HG02759 (cell line): ENCODE measurements at regions not wholly inside any gene's neighbourhood (a gene's known extent, or its start where the extent isn't known, plus 50 kb on each side); places are given as distances from the start of the nearest gene placed in this dataset.
A peak's percentile ranks its signal among the peaks of the same experiment; 100 is the strongest.

Experiments used
- ATAC-seq: cut with Tn5 transposase; IDR thresholded peaks from one replicate; pipeline ENCODE4 v1.9.1; 2021; ENCODE audit warnings: mild to moderate bottlenecking, moderate library complexity; ENCODE audit not compliant: unreplicated experiment

- ATAC-seq = no peak
These were observed 449.3 kb downstream of the ADAMTS20 start for GRCh38 chr12:43102546-43103264.

- ATAC-seq = no peak
These were observed 451.8 kb downstream of the ADAMTS20 start for GRCh38 chr12:43100231-43100630.

GRCh38 chr12:43099691-43100163 is 452.3 kb downstream of the ADAMTS20 start:
- no peak for ATAC-seq

GRCh38 chr12:43098766-43099550 is 453.0 kb downstream of the ADAMTS20 start:
- ATAC-seq = no peak

GRCh38 chr12:43098071-43098470 is 453.9 kb downstream of the ADAMTS20 start:
- no peak for ATAC-seq

- no peak for ATAC-seq
These were observed 454.5 kb downstream of the ADAMTS20 start for GRCh38 chr12:43097471-43097870.

- no peak for ATAC-seq
These were observed 456.2 kb downstream of the ADAMTS20 start for GRCh38 chr12:43095669-43096280.

- ATAC-seq = no peak
These were observed 457.0 kb downstream of the ADAMTS20 start for GRCh38 chr12:43094886-43095575.

- ATAC-seq = no peak
These were observed 461.0 kb downstream of the ADAMTS20 start for GRCh38 chr12:43090981-43091380.

GRCh38 chr12:43087195-43088091 is 464.6 kb downstream of the ADAMTS20 start:
- no peak for ATAC-seq

- ATAC-seq = no peak
These were observed 472.5 kb downstream of the ADAMTS20 start for GRCh38 chr12:43079476-43079875.

- no peak for ATAC-seq
These were observed 473.0 kb downstream of the ADAMTS20 start for GRCh38 chr12:43078976-43079375.

- no peak for ATAC-seq
These were observed 479.6 kb downstream of the ADAMTS20 start for GRCh38 chr12:43072431-43072830.

GRCh38 chr12:43069768-43070221 is 480.2 kb upstream of the PRICKLE1 start:
- ATAC-seq = peak; percentile 66

GRCh38 chr12:43066471-43066870 is 476.9 kb upstream of the PRICKLE1 start:
- no peak for ATAC-seq

GRCh38 chr12:43063650-43064049 is 474.1 kb upstream of the PRICKLE1 start:
- ATAC-seq = no peak

GRCh38 chr12:43062201-43062895 is 472.8 kb upstream of the PRICKLE1 start:
- no peak for ATAC-seq

- no peak for ATAC-seq
These were observed 471.2 kb upstream of the PRICKLE1 start for GRCh38 chr12:43060742-43061141.

GRCh38 chr12:43058616-43059015 is 469.1 kb upstream of the PRICKLE1 start:
- no peak for ATAC-seq
